DMS79 treated with DMSO at 0.1 percent for 48 hours (cell line): ENCODE measurements at regions not wholly inside any gene's neighbourhood (a gene's known extent, or its start where the extent isn't known, plus 50 kb on each side); places are given as distances from the start of the nearest gene placed in this dataset.

Experiments
- DNase-seq: peaks from one replicate; lab custom pipeline; 2025; lab: John Stamatoyannopoulos, UW

- no peak for DNase-seq
Measured at GRCh38 chr13:74869846-74870245, 612.1 kb downstream of the TBC1D4 start.

- DNase-seq = no peak
Measured at GRCh38 chr13:74868049-74868448, 613.9 kb downstream of the TBC1D4 start.

- DNase-seq = no peak
Measured at GRCh38 chr13:74867460-74867859, 614.5 kb downstream of the TBC1D4 start.

- no peak for DNase-seq
Measured at GRCh38 chr13:74866101-74866500, 615.9 kb downstream of the TBC1D4 start.

GRCh38 chr13:74865656-74866055 is 616.3 kb downstream of the TBC1D4 start:
- DNase-seq = no peak

- DNase-seq = no peak
Measured at GRCh38 chr13:74860789-74861188, 621.2 kb downstream of the TBC1D4 start.

- DNase-seq = no peak
Measured at GRCh38 chr13:74850893-74851292, 631.1 kb downstream of the TBC1D4 start.

- no peak for DNase-seq
Measured at GRCh38 chr13:74847966-74848365, 634.0 kb downstream of the TBC1D4 start.

- DNase-seq = no peak
Measured at GRCh38 chr13:74845806-74846205, 636.2 kb downstream of the TBC1D4 start.

GRCh38 chr13:74841651-74842050 is 640.3 kb downstream of the TBC1D4 start:
- no peak for DNase-seq

GRCh38 chr13:74841123-74841522 is 640.8 kb downstream of the TBC1D4 start:
- DNase-seq = no peak

- DNase-seq = no peak
Measured at GRCh38 chr13:74839656-74840055, 642.3 kb downstream of the TBC1D4 start.

GRCh38 chr13:74838096-74838495 is 643.9 kb downstream of the TBC1D4 start:
- no peak for DNase-seq

- no peak for DNase-seq
Measured at GRCh38 chr13:74836628-74837027, 645.3 kb downstream of the TBC1D4 start.

GRCh38 chr13:74835579-74835978 is 646.4 kb downstream of the TBC1D4 start:
- DNase-seq = no peak

GRCh38 chr13:74825938-74826246 is 656.1 kb downstream of the TBC1D4 start:
- no peak for DNase-seq

- DNase-seq = no peak
Measured at GRCh38 chr13:74825152-74825937, 656.6 kb downstream of the TBC1D4 start.

- DNase-seq = no peak
Measured at GRCh38 chr13:74820809-74821208, 661.2 kb downstream of the TBC1D4 start.

- DNase-seq = no peak
Measured at GRCh38 chr13:74819549-74819948, 662.4 kb downstream of the TBC1D4 start.

GRCh38 chr13:74816737-74817136 is 665.2 kb downstream of the TBC1D4 start:
- no peak for DNase-seq

- DNase-seq = no peak
Measured at GRCh38 chr13:74796157-74796556, 662.0 kb upstream of the KLF12 start.

- DNase-seq = no peak
Measured at GRCh38 chr13:74795526-74795925, 661.3 kb upstream of the KLF12 start.

GRCh38 chr13:74794582-74794981 is 660.4 kb upstream of the KLF12 start:
- DNase-seq = no peak

- no peak for DNase-seq
Measured at GRCh38 chr13:74794147-74794546, 659.9 kb upstream of the KLF12 start.
